ENCODE measurements at regions not wholly inside any gene's neighbourhood (a gene's known extent, or its start where the extent isn't known, plus 50 kb on each side); places are given as distances from the start of the nearest gene placed in this dataset.

DNA sequence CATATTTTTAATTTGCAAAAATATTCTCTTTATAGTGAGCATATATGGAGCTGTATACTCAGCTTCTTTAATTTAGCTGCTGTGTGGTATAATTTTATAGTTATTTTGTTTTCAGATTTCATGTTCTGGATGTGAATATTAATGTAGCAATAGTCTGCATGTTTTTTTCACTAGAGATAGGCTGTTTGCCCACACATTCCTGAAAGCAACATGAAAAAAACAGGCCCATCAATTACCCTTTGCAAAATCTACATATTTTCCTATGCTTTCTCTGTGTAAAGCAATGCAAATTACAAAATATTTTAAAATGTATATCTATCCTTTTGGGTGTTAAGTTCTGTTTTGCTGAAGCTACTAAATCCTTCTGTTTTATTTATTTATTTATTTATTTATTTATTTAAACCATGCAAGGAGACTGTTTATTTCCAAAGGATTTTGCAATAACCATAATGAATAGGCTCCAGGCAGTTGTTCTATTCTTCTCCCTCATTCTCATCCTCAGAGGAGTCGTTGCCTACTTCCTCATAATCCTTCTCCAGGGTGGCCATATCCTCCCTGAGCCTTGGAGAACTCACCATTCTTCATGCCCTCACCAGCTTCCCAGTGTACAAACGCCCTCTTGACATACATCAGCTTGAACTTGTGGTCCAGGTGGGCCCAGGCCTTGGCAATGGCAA is 277.1 kb downstream of the ANKRD50 start:
- DNase-seq (ENCODE audit: low read depth) = no peak
- H3K4me3 ChIP-seq (ENCODE audit: low read depth, low read length) = no peak overlapping the region
- TF ChIP-seq, protein P1, sequence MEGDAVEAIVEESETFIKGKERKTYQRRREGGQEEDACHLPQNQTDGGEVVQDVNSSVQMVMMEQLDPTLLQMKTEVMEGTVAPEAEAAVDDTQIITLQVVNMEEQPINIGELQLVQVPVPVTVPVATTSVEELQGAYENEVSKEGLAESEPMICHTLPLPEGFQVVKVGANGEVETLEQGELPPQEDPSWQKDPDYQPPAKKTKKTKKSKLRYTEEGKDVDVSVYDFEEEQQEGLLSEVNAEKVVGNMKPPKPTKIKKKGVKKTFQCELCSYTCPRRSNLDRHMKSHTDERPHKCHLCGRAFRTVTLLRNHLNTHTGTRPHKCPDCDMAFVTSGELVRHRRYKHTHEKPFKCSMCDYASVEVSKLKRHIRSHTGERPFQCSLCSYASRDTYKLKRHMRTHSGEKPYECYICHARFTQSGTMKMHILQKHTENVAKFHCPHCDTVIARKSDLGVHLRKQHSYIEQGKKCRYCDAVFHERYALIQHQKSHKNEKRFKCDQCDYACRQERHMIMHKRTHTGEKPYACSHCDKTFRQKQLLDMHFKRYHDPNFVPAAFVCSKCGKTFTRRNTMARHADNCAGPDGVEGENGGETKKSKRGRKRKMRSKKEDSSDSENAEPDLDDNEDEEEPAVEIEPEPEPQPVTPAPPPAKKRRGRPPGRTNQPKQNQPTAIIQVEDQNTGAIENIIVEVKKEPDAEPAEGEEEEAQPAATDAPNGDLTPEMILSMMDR (IDR thresholded peaks at IDR 0.05; ENCODE audit: insufficient read depth, low read depth, low read length) = no peak
- CTCF ChIA-PET = interaction anchor here (1.0 kb wide), 1 partner anchor 14 kb away, joined by 3 read pairs; no protein-coding TSS in a partner anchor
- POLR2A ChIA-PET = no interaction called here
- H3K36me3 ChIP-seq (ENCODE audit: control insufficient read depth, insufficient read depth, low read length) = no peaks in the 10 kb centered on the region
- no peaks in the 10 kb centered on the region for H3K27me3 ChIP-seq (ENCODE audit: control insufficient read depth, insufficient read depth, low read length)

GRCh38 chr4:124437853-124438495 is 274.6 kb downstream of the ANKRD50 start:
- Histone ChIP-seq H3K4me3 (ENCODE audit: low read depth, low read length) (no peak overlapping the region), H3K27me3 (ENCODE audit: control insufficient read depth, insufficient read depth, low read length) (no peaks in the 10 kb centered on the region), H3K36me3 (ENCODE audit: control insufficient read depth, insufficient read depth, low read length) (no peaks in the 10 kb centered on the region)
- TF ChIP-seq, protein P1 (IDR thresholded peaks at IDR 0.05; ENCODE audit: insufficient read depth, low read depth, low read length) = no peak
- POLR2A ChIA-PET = no interaction called here
- DNase-seq (ENCODE audit: low read depth) = no peak
- CTCF ChIA-PET = no interaction called here

GRCh38 chr4:124445071-124445470 is 267.5 kb downstream of the ANKRD50 start:
- TF ChIP-seq, protein P1 (IDR thresholded peaks at IDR 0.05; ENCODE audit: insufficient read depth, low read depth, low read length) = no peak
- POLR2A ChIA-PET = no interaction called here
- no peaks in the 10 kb centered on the region for H3K27me3 ChIP-seq (ENCODE audit: control insufficient read depth, insufficient read depth, low read length)
- CTCF ChIA-PET = no interaction called here
- no peak overlapping the region for H3K4me3 ChIP-seq (ENCODE audit: low read depth, low read length)
- no peaks in the 10 kb centered on the region for H3K36me3 ChIP-seq (ENCODE audit: control insufficient read depth, insufficient read depth, low read length)
- no peak for DNase-seq (ENCODE audit: low read depth)

- no peak for DNase-seq (ENCODE audit: low read depth)
- H3K27me3 ChIP-seq (ENCODE audit: control insufficient read depth, insufficient read depth, low read length) = no peaks in the 10 kb centered on the region
- POLR2A ChIA-PET = interaction anchor here (0.7 kb wide), 1 partner anchor 259 kb away, joined by 4 read pairs; no protein-coding TSS in a partner anchor
- TF ChIP-seq, protein P1 (IDR thresholded peaks at IDR 0.05; ENCODE audit: insufficient read depth, low read depth, low read length) = no peak
- no peaks in the 10 kb centered on the region for H3K36me3 ChIP-seq (ENCODE audit: control insufficient read depth, insufficient read depth, low read length)
- H3K4me3 ChIP-seq (ENCODE audit: low read depth, low read length) = no peak overlapping the region
- CTCF ChIA-PET = interaction anchor here (0.6 to 1.2 kb wide), 4 partner anchors 10 to 116 kb away, joined by 3 read pairs; no protein-coding TSS in a partner anchor
These were observed 262.7 kb downstream of the ANKRD50 start for GRCh38 chr4:124449881-124450280.

DNA sequence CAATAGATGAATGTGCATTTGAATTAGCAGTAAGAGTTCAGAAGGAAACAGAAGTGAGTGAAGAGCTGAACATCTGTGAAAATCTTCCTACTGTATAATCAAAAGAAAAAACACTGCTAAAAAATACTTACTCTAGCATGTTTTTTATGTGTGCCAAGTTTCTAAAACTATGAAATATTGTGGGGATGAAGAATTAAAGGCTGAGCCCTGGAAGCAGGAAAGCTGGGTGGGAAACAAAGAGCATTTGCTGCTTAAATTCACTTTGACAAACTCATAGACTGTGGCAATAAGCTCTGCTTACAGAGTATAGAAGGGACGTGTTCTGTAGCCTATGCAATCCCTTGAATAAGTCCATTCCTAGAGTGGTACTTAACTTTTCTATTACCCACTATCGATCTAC is 261.7 kb downstream of the ANKRD50 start:
- POLR2A ChIA-PET = no interaction called here
- DNase-seq (ENCODE audit: low read depth) = no peak
- CTCF ChIA-PET = interaction anchor here (1.4 kb wide), 1 partner anchor 116 kb away, joined by 5 read pairs; no protein-coding TSS in a partner anchor
- no peaks in the 10 kb centered on the region for H3K36me3 ChIP-seq (ENCODE audit: control insufficient read depth, insufficient read depth, low read length)
- TF ChIP-seq, protein P1 (IDR thresholded peaks at IDR 0.05; ENCODE audit: insufficient read depth, low read depth, low read length) = no peak
- H3K27me3 ChIP-seq (ENCODE audit: control insufficient read depth, insufficient read depth, low read length) = no peaks in the 10 kb centered on the region
- no peak overlapping the region for H3K4me3 ChIP-seq (ENCODE audit: low read depth, low read length)
